HG03108 (cell line): ENCODE measurements at regions not wholly inside any gene's neighbourhood (a gene's known extent, or its start where the extent isn't known, plus 50 kb on each side); places are given as distances from the start of the nearest gene placed in this dataset.
"Not testable (repeated sequence)": the region's sequence is repeated elsewhere in the genome, so short reads cannot be mapped to it uniquely, and the experiment has no call there.

ENCODE experiments used
- ATAC-seq: cut with Tn5 transposase; IDR thresholded peaks from one replicate; pipeline ENCODE4 v1.9.1; 2021; ENCODE audit warnings: moderate library complexity; ENCODE audit not compliant: unreplicated experiment

GRCh38 chr21:35510957-35511695 lies 462.0 kb upstream of the RUNX1 start:
- ATAC-seq, result no peak

GRCh38 chr21:35510294-35510693 lies 461.2 kb upstream of the RUNX1 start:
- ATAC-seq, result no peak

GRCh38 chr21:35509001-35509704 lies 460.1 kb upstream of the RUNX1 start:
- no peak for ATAC-seq

- ATAC-seq, result no peak
Measured at GRCh38 chr21:35508139-35508888, 459.2 kb upstream of the RUNX1 start.

- no peak for ATAC-seq
Measured at GRCh38 chr21:35507181-35507759, 458.2 kb upstream of the RUNX1 start.

- ATAC-seq, result no peak
Measured at GRCh38 chr21:35506771-35507170, 457.7 kb upstream of the RUNX1 start.

GRCh38 chr21:35506352-35506751 lies 457.2 kb upstream of the RUNX1 start:
- no peak for ATAC-seq

- no peak for ATAC-seq
Measured at GRCh38 chr21:35504951-35505466, 455.9 kb upstream of the RUNX1 start.

- no peak for ATAC-seq
Measured at GRCh38 chr21:35504277-35504676, 455.2 kb upstream of the RUNX1 start.

GRCh38 chr21:35503671-35504070 lies 454.6 kb upstream of the RUNX1 start:
- no peak for ATAC-seq

- ATAC-seq, result no peak
Measured at GRCh38 chr21:35502821-35503220, 453.7 kb upstream of the RUNX1 start.

GRCh38 chr21:35497522-35497921 lies 448.4 kb upstream of the RUNX1 start:
- not testable (repeated sequence) for ATAC-seq

- ATAC-seq, result no peak
Measured at GRCh38 chr21:35491920-35492678, 443.0 kb upstream of the RUNX1 start.

- no peak for ATAC-seq
Measured at GRCh38 chr21:35491114-35491513, 442.0 kb upstream of the RUNX1 start.

GRCh38 chr21:35489389-35489980 lies 440.4 kb upstream of the RUNX1 start:
- ATAC-seq, result no peak

GRCh38 chr21:35488946-35489345 lies 439.8 kb upstream of the RUNX1 start:
- ATAC-seq, result no peak

GRCh38 chr21:35485364-35485763 lies 436.3 kb upstream of the RUNX1 start:
- ATAC-seq, result no peak

GRCh38 chr21:35484851-35485250 lies 435.7 kb upstream of the RUNX1 start:
- no peak for ATAC-seq

GRCh38 chr21:35484032-35484431 lies 434.9 kb upstream of the RUNX1 start:
- ATAC-seq, result no peak
